ENCODE measurements at regions not wholly inside any gene's neighbourhood (a gene's known extent, or its start where the extent isn't known, plus 50 kb on each side); places are given as distances from the start of the nearest gene placed in this dataset.

- CTCF ChIA-PET, result no interaction called here
- dilution Hi-C loops (cut with MboI; ENCODE audit: extremely low pct_ligation_motif_present, low sequenced_read_pairs), result no loop called here
- BruUV-seq (replicated peaks), result no TSS peak
Observed at GRCh38 chr1:96041470-96041869, 680.1 kb upstream of the PTBP2 start.

More at GRCh38 chr1:96041470-96041869, 680.1 kb upstream of the PTBP2 start:
- H3K4me2 ChIP-seq (ENCODE audit: insufficient read depth, low read length), result no peak overlapping the region
- FAIRE-seq (no peak), DNase-seq (ENCODE audit: low read depth, low spot score) (no peak)
- TF ChIP-seq, protein P1, sequence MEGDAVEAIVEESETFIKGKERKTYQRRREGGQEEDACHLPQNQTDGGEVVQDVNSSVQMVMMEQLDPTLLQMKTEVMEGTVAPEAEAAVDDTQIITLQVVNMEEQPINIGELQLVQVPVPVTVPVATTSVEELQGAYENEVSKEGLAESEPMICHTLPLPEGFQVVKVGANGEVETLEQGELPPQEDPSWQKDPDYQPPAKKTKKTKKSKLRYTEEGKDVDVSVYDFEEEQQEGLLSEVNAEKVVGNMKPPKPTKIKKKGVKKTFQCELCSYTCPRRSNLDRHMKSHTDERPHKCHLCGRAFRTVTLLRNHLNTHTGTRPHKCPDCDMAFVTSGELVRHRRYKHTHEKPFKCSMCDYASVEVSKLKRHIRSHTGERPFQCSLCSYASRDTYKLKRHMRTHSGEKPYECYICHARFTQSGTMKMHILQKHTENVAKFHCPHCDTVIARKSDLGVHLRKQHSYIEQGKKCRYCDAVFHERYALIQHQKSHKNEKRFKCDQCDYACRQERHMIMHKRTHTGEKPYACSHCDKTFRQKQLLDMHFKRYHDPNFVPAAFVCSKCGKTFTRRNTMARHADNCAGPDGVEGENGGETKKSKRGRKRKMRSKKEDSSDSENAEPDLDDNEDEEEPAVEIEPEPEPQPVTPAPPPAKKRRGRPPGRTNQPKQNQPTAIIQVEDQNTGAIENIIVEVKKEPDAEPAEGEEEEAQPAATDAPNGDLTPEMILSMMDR (IDR thresholded peaks at IDR 0.05; ENCODE audit: extremely low read depth in 1 of 2, insufficient read depth in 1 of 2, low read depth in 1 of 2, low read length in 2 of 2), result no peak
- no peak for TF ChIP-seq FOS (IDR thresholded peaks at IDR 0.05; ENCODE audit: borderline replicate concordance, insufficient read depth, low read length)
- TF ChIP-seq JUN (IDR thresholded peaks at IDR 0.05; ENCODE audit: borderline replicate concordance, insufficient read depth, insufficient read length, low read depth), result no peak
- TF ChIP-seq MAX (IDR thresholded peaks at IDR 0.05; ENCODE audit: insufficient read depth, insufficient read length), result no peak
- TF ChIP-seq EZH2 (IDR thresholded peaks at IDR 0.05; ENCODE audit: borderline replicate concordance, low read depth, low read length, severe bottlenecking), result no peak
- TF ChIP-seq POLR2AphosphoS5 (IDR thresholded peaks at IDR 0.05; ENCODE audit: insufficient read depth, low read depth, low read length), result no peak
- no peak for TF ChIP-seq GATA2 (IDR thresholded peaks at IDR 0.05; ENCODE audit: insufficient read depth, insufficient read length, low read depth, low read length)
- TF ChIP-seq POLR2A (IDR thresholded peaks at IDR 0.05; ENCODE audit: low read depth, low read length), result no peak
- TF ChIP-seq MYC (IDR thresholded peaks at IDR 0.05; ENCODE audit: low read depth, low read length), result no peak
- no peaks in the 10 kb centered on the region for H4K20me1 ChIP-seq (replicated peaks; ENCODE audit: control insufficient read depth, extremely low read depth, insufficient read depth, low read length)
- H3K27me3 ChIP-seq (ENCODE audit: control insufficient read depth in 2 of 2, insufficient read depth in 2 of 2, low read length in 2 of 2), result peaks cover 0 to 1% of the 10 kb centered on the region in 2 experiments
- no peaks in the 10 kb centered on the region for H3K36me3 ChIP-seq (ENCODE audit: control insufficient read depth in 2 of 2, extremely low read depth in 1 of 2, insufficient read depth in 2 of 2, low read length in 2 of 2)
- H3K4me3 ChIP-seq (replicated peaks in 1 of 3; ENCODE audit: insufficient read depth in 1 of 3, low read depth in 1 of 3, low read length in 3 of 3), result no peak overlapping the region
- H3K9me3 ChIP-seq (replicated peaks; ENCODE audit: control insufficient read depth, insufficient read depth, low read length), result no peaks in the 10 kb centered on the region
- intact Hi-C loops (cut with micrococcal nuclease), result no loop called here
- POLR2A ChIA-PET, result no interaction called here
- H3K27ac ChIP-seq (ENCODE audit: insufficient read depth, low read depth, low read length), result no peak overlapping the region
- H3K4me1 ChIP-seq (ENCODE audit: control insufficient read depth, extremely low read depth, insufficient read depth, low read length), result no peaks in the 10 kb centered on the region
- H2AFZ ChIP-seq (ENCODE audit: low read depth, low read length), result no peak overlapping the region
- no peaks in the 10 kb centered on the region for H3K79me2 ChIP-seq (ENCODE audit: control insufficient read depth, insufficient read depth, low read length)
- H3K9me1 ChIP-seq (replicated peaks; ENCODE audit: control insufficient read depth, extremely low read depth, insufficient read depth, low read length), result no peaks in the 10 kb centered on the region
- H3K9ac ChIP-seq (replicated peaks; ENCODE audit: extremely low read depth, insufficient read depth, low read length), result no peak overlapping the region

Data from endothelial cell of umbilical vein (primary cell).